ENCODE measurements at regions not wholly inside any gene's neighbourhood (a gene's known extent, or its start where the extent isn't known, plus 50 kb on each side); places are given as distances from the start of the nearest gene placed in this dataset.

DNA sequence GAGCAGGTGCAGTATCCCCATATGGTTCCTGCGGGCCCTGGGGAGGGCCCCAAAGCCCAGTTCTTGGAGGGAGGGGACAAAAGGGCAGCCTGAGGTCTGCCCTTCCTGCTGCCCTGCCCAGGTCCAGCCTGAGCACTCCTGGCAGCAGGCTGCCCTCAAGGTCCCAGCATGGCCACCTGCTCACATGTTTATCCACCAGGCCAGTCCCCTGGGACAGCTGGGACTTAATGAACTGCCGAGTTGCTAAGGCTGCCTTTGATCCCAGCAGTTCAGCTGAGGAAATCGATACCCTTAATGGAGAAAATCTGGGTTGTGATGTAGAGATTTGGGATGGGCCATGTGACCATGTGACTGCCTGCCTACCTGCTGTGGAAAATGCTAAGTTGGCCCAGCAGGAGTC lies 146.2 kb downstream of the TRIM29 start:
- TF ChIP-seq, protein P1, sequence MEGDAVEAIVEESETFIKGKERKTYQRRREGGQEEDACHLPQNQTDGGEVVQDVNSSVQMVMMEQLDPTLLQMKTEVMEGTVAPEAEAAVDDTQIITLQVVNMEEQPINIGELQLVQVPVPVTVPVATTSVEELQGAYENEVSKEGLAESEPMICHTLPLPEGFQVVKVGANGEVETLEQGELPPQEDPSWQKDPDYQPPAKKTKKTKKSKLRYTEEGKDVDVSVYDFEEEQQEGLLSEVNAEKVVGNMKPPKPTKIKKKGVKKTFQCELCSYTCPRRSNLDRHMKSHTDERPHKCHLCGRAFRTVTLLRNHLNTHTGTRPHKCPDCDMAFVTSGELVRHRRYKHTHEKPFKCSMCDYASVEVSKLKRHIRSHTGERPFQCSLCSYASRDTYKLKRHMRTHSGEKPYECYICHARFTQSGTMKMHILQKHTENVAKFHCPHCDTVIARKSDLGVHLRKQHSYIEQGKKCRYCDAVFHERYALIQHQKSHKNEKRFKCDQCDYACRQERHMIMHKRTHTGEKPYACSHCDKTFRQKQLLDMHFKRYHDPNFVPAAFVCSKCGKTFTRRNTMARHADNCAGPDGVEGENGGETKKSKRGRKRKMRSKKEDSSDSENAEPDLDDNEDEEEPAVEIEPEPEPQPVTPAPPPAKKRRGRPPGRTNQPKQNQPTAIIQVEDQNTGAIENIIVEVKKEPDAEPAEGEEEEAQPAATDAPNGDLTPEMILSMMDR (conservative IDR thresholded peaks at IDR 0.05; ENCODE audit: low read length) = no peak
- TF ChIP-seq EZH2phosphoT487 (IDR thresholded peaks at IDR 0.05; ENCODE audit: borderline replicate concordance) = no peak

All from Loucy (cell line).